ENCODE measurements at regions not wholly inside any gene's neighbourhood (a gene's known extent, or its start where the extent isn't known, plus 50 kb on each side); places are given as distances from the start of the nearest gene placed in this dataset.

DNA sequence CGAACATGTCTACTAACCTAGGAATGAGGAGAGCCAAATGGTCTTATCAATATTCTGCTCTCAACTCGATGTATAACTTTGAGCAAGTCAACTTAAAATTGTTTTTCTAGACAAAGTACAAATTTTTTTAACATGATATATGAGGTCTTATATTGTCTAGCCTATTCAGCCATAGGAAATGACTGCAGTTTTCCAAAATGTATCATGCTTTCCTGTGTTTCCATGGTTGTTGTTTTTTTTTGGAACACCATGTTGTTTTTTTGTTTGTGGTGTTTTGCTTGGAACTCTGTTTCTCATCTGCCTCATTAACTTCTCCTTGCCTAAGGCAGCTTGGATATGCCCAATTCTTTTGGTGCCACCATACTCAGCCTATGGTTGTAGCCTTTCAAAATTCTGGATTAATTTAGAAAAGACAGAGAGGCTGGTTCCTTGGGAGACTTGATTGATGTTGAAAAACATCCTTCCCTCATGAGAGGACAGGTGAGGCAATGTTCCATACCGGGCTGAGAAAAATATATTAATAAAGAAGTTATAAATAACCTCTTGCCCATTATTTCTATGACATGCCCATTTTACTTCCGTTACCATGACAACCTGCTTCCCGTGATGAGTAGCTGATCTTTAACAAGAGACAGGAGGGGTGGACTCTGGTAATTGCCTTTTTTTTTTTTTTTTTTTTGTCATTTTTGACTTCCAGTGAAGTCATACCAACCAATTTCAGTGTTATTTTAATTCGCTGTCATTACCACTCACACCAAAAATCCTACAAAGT is 687.9 kb upstream of the GRM7 start:
- TF ChIP-seq, protein P1, sequence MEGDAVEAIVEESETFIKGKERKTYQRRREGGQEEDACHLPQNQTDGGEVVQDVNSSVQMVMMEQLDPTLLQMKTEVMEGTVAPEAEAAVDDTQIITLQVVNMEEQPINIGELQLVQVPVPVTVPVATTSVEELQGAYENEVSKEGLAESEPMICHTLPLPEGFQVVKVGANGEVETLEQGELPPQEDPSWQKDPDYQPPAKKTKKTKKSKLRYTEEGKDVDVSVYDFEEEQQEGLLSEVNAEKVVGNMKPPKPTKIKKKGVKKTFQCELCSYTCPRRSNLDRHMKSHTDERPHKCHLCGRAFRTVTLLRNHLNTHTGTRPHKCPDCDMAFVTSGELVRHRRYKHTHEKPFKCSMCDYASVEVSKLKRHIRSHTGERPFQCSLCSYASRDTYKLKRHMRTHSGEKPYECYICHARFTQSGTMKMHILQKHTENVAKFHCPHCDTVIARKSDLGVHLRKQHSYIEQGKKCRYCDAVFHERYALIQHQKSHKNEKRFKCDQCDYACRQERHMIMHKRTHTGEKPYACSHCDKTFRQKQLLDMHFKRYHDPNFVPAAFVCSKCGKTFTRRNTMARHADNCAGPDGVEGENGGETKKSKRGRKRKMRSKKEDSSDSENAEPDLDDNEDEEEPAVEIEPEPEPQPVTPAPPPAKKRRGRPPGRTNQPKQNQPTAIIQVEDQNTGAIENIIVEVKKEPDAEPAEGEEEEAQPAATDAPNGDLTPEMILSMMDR (IDR thresholded peaks at IDR 0.05; ENCODE audit: control insufficient read depth, extremely low read depth, insufficient read depth): no peak
- no peak overlapping the region for H3K4me3 ChIP-seq (ENCODE audit: low read depth, low read length)
- DNase-seq (ENCODE audit: low read depth): no peak

DNA sequence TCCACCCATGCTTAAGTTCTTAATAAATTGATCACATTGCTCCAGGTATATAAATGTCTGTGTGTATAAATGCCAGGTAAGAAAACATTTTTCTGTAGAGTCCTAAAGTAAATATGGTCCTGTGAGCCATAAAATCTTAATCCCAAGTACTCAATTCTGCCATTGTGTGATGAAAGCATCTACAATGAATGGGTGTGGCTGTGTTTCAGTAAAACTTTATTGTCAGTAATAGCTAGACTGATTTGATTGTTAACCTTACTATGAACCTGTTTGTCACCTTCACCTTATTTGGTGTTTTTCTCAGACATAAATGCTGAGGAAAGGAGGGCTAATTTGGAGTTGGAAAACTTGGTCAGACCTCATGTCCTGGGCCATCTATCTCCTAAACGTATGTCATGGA is 683.5 kb upstream of the GRM7 start:
- no peak for DNase-seq (ENCODE audit: low read depth)
- no peak overlapping the region for H3K4me3 ChIP-seq (ENCODE audit: low read depth, low read length)
- TF ChIP-seq, protein P1 (IDR thresholded peaks at IDR 0.05; ENCODE audit: control insufficient read depth, extremely low read depth, insufficient read depth): no peak

DNA sequence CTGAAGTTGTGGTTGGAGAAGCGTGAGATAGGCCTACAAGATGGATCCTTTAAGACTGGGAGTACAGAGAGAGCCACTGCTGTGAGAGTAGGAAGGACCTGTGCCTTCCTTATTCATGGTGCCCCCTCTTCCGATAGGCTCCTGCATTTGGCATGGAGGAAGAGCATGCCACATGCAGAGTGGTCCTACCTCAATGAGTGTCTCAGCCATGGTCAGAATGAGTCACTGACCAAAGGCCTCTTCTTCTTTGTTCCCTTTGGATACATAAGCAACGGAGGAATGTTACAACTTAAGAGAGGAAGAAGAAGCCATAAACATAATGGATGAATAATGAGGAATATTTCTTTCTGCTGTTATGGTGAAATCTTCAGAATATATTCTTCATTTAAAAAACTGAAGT is 681.2 kb upstream of the GRM7 start:
- H3K4me3 ChIP-seq (ENCODE audit: low read depth, low read length): no peak overlapping the region
- DNase-seq (ENCODE audit: low read depth): no peak

DNA sequence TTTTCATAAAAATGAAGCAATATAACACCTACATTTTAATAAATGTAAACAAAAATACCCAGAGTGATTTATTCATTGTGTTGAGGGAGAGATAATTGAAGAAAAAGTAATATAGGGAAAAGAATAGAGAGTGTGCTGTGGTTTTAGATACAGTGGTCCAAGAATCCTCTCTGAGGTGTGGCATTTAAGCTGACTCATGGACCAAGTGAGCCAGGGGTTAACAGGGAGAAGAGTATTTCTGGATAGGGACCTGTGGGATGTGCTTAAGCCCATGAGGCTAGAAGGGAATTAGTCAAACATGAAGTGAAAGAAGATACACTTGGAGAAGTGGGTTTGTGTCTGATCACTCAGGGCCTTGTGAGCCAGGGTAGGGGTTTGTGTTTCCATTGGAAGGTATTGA is 680.7 kb upstream of the GRM7 start:
- TF ChIP-seq, protein P1 (IDR thresholded peaks at IDR 0.05; ENCODE audit: control insufficient read depth, extremely low read depth, insufficient read depth): no peak
- no peak overlapping the region for H3K4me3 ChIP-seq (ENCODE audit: low read depth, low read length)
- DNase-seq (ENCODE audit: low read depth): no peak

More for the DNA sequence above, 681.2 kb upstream of the GRM7 start:
- TF ChIP-seq, protein P1 (IDR thresholded peaks at IDR 0.05; ENCODE audit: control insufficient read depth, extremely low read depth, insufficient read depth): no peak

DNA sequence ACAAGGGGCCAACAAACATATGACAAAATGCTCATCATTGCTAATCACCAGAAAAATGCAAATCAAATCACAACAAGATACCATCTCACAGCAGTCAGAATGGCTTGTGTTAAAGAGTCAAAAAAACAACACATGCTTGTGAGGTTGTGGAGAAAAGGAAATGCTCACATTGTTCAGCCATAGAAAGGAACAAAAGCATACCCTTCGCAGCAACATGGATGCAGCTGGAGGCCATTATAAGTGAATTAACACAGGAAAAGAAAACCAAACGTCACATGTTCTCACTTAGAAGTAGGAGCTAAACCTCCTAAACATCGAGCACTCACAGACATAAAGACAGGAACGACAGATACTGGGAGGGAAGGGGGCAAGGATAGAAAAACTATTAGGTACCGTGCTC is 678.4 kb upstream of the GRM7 start:
- DNase-seq (ENCODE audit: low read depth): no peak
- no peak overlapping the region for H3K4me3 ChIP-seq (ENCODE audit: low read depth, low read length)
- TF ChIP-seq, protein P1 (IDR thresholded peaks at IDR 0.05; ENCODE audit: control insufficient read depth, extremely low read depth, insufficient read depth): no peak

DNA sequence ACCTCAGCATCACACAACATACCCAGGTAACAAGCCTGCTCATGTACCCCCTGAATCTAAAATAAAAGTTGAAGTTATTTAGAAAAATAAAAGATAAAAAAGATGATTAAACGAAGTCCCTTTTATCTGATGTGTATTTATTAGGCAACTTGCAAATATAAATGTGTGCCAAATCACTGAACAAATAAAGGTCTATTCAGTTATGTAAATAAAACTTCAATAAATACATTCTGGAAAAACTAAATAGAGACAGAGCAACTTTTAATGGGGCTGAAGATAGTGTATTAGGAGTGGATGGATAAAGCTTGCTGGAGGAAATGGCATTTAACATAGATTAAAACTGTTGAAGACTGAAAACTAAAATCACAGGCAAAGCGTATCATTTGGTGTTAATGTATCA is 678.0 kb upstream of the GRM7 start:
- DNase-seq (ENCODE audit: low read depth): peak; percentile 52
- no peak overlapping the region for H3K4me3 ChIP-seq (ENCODE audit: low read depth, low read length)
- TF ChIP-seq, protein P1 (IDR thresholded peaks at IDR 0.05; ENCODE audit: control insufficient read depth, extremely low read depth, insufficient read depth): no peak

DNA sequence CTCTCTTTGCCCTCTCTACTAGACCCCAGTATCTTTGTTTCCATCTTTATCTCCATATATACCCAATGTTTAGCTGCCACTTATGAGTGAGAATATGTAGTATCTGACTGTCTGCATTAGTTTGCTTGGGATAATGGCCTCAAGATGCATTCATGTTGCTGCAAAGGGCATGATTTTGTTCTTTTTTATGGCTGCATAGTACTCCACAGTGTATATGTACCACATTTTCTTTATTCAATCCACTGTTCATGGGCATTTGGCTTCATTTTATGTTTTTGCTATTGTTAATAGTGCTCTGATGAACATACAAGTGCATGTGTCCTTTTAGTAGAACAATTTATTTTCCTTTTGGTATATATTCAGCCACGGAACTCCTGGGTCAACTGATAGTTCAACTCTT is 671.5 kb upstream of the GRM7 start:
- TF ChIP-seq, protein P1 (IDR thresholded peaks at IDR 0.05; ENCODE audit: control insufficient read depth, extremely low read depth, insufficient read depth): no peak
- no peak overlapping the region for H3K4me3 ChIP-seq (ENCODE audit: low read depth, low read length)
- DNase-seq (ENCODE audit: low read depth): no peak
